ENCODE measurements at regions not wholly inside any gene's neighbourhood (a gene's known extent, or its start where the extent isn't known, plus 50 kb on each side); places are given as distances from the start of the nearest gene placed in this dataset.

- Histone ChIP-seq H3K4me3 (ENCODE audit: low read length, poor library complexity, severe bottlenecking) (no peak overlapping the region), H4K20me1 (ENCODE audit: insufficient read depth, low read length, poor library complexity, severe bottlenecking) (no peaks in the 10 kb centered on the region), H3K27me3 (ENCODE audit: insufficient read depth, low read length, poor library complexity, severe bottlenecking) (no peaks in the 10 kb centered on the region), H3K4me2 (ENCODE audit: low read depth, low read length, poor library complexity, severe bottlenecking) (no peak overlapping the region), H3K9me3 (ENCODE audit: insufficient read depth, low read depth, low read length) (no peaks in the 10 kb centered on the region), H3K9ac (ENCODE audit: low read depth, low read length, poor library complexity, severe bottlenecking) (no peak overlapping the region), H3K4me1 (ENCODE audit: insufficient read depth, low read length, poor library complexity, severe bottlenecking) (no peaks in the 10 kb centered on the region), H2AFZ (ENCODE audit: low read length) (no peak overlapping the region), H3F3A (ENCODE audit: low read depth) (no peaks in the 10 kb centered on the region), H3K79me2 (ENCODE audit: insufficient read depth, low read length) (no peaks in the 10 kb centered on the region), H3K36me3 (ENCODE audit: insufficient read depth, low read length) (no peaks in the 10 kb centered on the region), H3K9me2 (replicated peaks; ENCODE audit: low read depth, low read length) (no peaks in the 10 kb centered on the region)
- TF ChIP-seq EZH2phosphoT487 (IDR thresholded peaks at IDR 0.05; ENCODE audit: borderline replicate concordance) (no peak), CTCF (conservative IDR thresholded peaks at IDR 0.05; ENCODE audit: low read length) (peak; percentile 83)
These were observed 130.4 kb upstream of the GHITM start for GRCh38 chr10:84008878-84009277.

GRCh38 chr10:84012431-84012830, 126.9 kb upstream of the GHITM start:
- H4K20me1 ChIP-seq (ENCODE audit: insufficient read depth, low read length, poor library complexity, severe bottlenecking), result no peaks in the 10 kb centered on the region
- H3F3A ChIP-seq (ENCODE audit: low read depth), result no peaks in the 10 kb centered on the region
- H3K79me2 ChIP-seq (ENCODE audit: insufficient read depth, low read length), result no peaks in the 10 kb centered on the region
- no peak overlapping the region for H3K9ac ChIP-seq (ENCODE audit: low read depth, low read length, poor library complexity, severe bottlenecking)
- no peak overlapping the region for H2AFZ ChIP-seq (ENCODE audit: low read length)
- H3K4me1 ChIP-seq (ENCODE audit: insufficient read depth, low read length, poor library complexity, severe bottlenecking), result no peaks in the 10 kb centered on the region
- H3K9me3 ChIP-seq (ENCODE audit: insufficient read depth, low read depth, low read length), result no peaks in the 10 kb centered on the region
- TF ChIP-seq EZH2phosphoT487 (IDR thresholded peaks at IDR 0.05; ENCODE audit: borderline replicate concordance), result no peak
- no peak for TF ChIP-seq CTCF (conservative IDR thresholded peaks at IDR 0.05; ENCODE audit: low read length)
- no peaks in the 10 kb centered on the region for H3K36me3 ChIP-seq (ENCODE audit: insufficient read depth, low read length)
- no peak overlapping the region for H3K4me3 ChIP-seq (ENCODE audit: low read length, poor library complexity, severe bottlenecking)
- H3K9me2 ChIP-seq (replicated peaks; ENCODE audit: low read depth, low read length), result no peaks in the 10 kb centered on the region
- no peaks in the 10 kb centered on the region for H3K27me3 ChIP-seq (ENCODE audit: insufficient read depth, low read length, poor library complexity, severe bottlenecking)
- H3K4me2 ChIP-seq (ENCODE audit: low read depth, low read length, poor library complexity, severe bottlenecking), result no peak overlapping the region

GRCh38 chr10:84012831-84013458, 126.4 kb upstream of the GHITM start:
- no peaks in the 10 kb centered on the region for H3K9me2 ChIP-seq (replicated peaks; ENCODE audit: low read depth, low read length)
- no peak overlapping the region for H3K4me3 ChIP-seq (ENCODE audit: low read length, poor library complexity, severe bottlenecking)
- no peak overlapping the region for H2AFZ ChIP-seq (ENCODE audit: low read length)
- TF ChIP-seq CTCF (conservative IDR thresholded peaks at IDR 0.05; ENCODE audit: low read length), result no peak
- TF ChIP-seq EZH2phosphoT487 (IDR thresholded peaks at IDR 0.05; ENCODE audit: borderline replicate concordance), result no peak
- H3K9me3 ChIP-seq (ENCODE audit: insufficient read depth, low read depth, low read length), result no peaks in the 10 kb centered on the region
- H3K79me2 ChIP-seq (ENCODE audit: insufficient read depth, low read length), result no peaks in the 10 kb centered on the region
- no peaks in the 10 kb centered on the region for H3K27me3 ChIP-seq (ENCODE audit: insufficient read depth, low read length, poor library complexity, severe bottlenecking)
- H3K36me3 ChIP-seq (ENCODE audit: insufficient read depth, low read length), result no peaks in the 10 kb centered on the region
- no peak overlapping the region for H3K4me2 ChIP-seq (ENCODE audit: low read depth, low read length, poor library complexity, severe bottlenecking)
- no peaks in the 10 kb centered on the region for H4K20me1 ChIP-seq (ENCODE audit: insufficient read depth, low read length, poor library complexity, severe bottlenecking)
- H3F3A ChIP-seq (ENCODE audit: low read depth), result no peaks in the 10 kb centered on the region
- H3K9ac ChIP-seq (ENCODE audit: low read depth, low read length, poor library complexity, severe bottlenecking), result no peak overlapping the region
- no peaks in the 10 kb centered on the region for H3K4me1 ChIP-seq (ENCODE audit: insufficient read depth, low read length, poor library complexity, severe bottlenecking)

Measured in Loucy (cell line).